Prostate gland (tissue), 2 donors: ENCODE measurements at regions not wholly inside any gene's neighbourhood (a gene's known extent, or its start where the extent isn't known, plus 50 kb on each side); places are given as distances from the start of the nearest gene placed in this dataset.

Experiments used
- CTCF ChIP-seq, 4 experiments: fragments of 200-600 bp in 2 of 4; fragments of 450-650 bp in 2 of 4; sonication (generic) in 2 of 4; IDR thresholded peaks; 1 replicate in 3 of 4; 2 replicates in 1 of 4; pipeline ENCODE4 v1.5.1; 2016 to 2019; ENCODE audit warnings: antibody characterized with exemption in 4 of 4, mild to moderate bottlenecking in 2 of 4, moderate library complexity in 2 of 4
- POLR2A ChIP-seq: fragments of 450-650 bp; IDR thresholded peaks from one replicate; pipeline ENCODE4 v1.6.1; 2016; ENCODE audit warnings: antibody characterized with exemption, mild to moderate bottlenecking
- POLR2AphosphoS5 ChIP-seq: sonication (generic); formaldehyde crosslinking; IDR thresholded peaks from one replicate; pipeline ENCODE4 v1.6.1; 2017; ENCODE audit warnings: antibody characterized with exemption

GRCh38 chr11:29025001-29025400 lies 916.8 kb downstream of the METTL15 start:
- no peak for TF ChIP-seq CTCF (IDR thresholded peaks at IDR 0.05)
- no peak for TF ChIP-seq POLR2A
- no peak for TF ChIP-seq POLR2AphosphoS5
